Lower leg skin (tissue), 3 donors: ENCODE measurements at regions not wholly inside any gene's neighbourhood (a gene's known extent, or its start where the extent isn't known, plus 50 kb on each side); places are given as distances from the start of the nearest gene placed in this dataset.

Source experiments
- POLR2A ChIP-seq, 2 donors: fragments of 450-650 bp; IDR thresholded peaks; one replicate each; pipeline ENCODE4 v1.6.1; 2016 to 2017; ENCODE audit warnings: antibody characterized with exemption in 2 of 2, mild to moderate bottlenecking in 1 of 2, moderate library complexity in 1 of 2
- TF ChIP-seq, protein P1 (sequence below), 3 donors: fragments of 450-650 bp; IDR thresholded peaks; one replicate each; pipeline ENCODE4 v1.5.1; 2016; ENCODE audit warnings: antibody characterized with exemption in 3 of 3, mild to moderate bottlenecking in 3 of 3, moderate library complexity in 2 of 3

DNA sequence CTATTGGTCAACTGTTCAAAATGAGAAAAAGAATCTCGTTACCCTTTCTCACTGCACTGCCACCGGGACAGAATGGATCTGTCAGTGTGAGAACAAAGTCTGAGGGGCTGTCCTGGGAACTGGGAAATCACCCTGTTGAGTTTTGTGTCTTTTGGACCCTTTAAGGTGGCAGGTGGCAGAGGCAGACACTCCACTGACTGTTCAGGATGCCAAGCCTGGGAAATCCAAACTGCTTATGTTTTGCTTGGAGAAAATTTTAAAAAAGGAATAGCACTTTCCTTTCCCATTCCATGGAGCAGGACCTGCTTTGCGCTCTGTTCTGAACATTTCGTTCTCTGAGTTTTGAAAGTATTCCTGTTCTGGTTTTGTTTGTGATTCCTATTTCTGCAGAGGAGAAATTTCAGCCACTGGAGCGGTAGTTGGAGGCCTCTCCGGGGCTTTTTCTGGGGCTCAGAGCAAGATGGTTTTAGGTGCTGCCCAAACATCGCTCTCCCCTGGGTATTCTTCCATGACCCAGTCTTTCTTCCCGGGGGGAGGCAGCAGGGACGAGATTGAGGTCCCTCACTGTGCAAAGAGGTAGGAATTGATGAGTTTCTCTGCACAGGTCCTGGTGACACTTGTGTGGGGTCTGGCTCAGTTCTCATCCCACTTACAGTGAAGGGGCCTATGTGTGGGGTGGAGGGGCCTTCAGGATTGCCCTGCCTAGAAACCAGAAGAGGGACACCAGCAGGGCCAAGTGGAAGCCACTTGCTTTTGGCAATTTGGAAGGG lies 138.5 kb upstream of the SYT13 start:
- TF ChIP-seq, protein P1, sequence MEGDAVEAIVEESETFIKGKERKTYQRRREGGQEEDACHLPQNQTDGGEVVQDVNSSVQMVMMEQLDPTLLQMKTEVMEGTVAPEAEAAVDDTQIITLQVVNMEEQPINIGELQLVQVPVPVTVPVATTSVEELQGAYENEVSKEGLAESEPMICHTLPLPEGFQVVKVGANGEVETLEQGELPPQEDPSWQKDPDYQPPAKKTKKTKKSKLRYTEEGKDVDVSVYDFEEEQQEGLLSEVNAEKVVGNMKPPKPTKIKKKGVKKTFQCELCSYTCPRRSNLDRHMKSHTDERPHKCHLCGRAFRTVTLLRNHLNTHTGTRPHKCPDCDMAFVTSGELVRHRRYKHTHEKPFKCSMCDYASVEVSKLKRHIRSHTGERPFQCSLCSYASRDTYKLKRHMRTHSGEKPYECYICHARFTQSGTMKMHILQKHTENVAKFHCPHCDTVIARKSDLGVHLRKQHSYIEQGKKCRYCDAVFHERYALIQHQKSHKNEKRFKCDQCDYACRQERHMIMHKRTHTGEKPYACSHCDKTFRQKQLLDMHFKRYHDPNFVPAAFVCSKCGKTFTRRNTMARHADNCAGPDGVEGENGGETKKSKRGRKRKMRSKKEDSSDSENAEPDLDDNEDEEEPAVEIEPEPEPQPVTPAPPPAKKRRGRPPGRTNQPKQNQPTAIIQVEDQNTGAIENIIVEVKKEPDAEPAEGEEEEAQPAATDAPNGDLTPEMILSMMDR (IDR thresholded peaks at IDR 0.05): no peak
- no peak for TF ChIP-seq POLR2A (IDR thresholded peaks at IDR 0.05)
